ENCODE measurements at regions not wholly inside any gene's neighbourhood (a gene's known extent, or its start where the extent isn't known, plus 50 kb on each side); places are given as distances from the start of the nearest gene placed in this dataset.

- ChIA-PET CTCF (ENCODE audit: partially characterized antibody) (interaction anchor here (1.2 to 1.6 kb wide), 2 partner anchors 14 to 16 kb away, joined by 3 read pairs; no protein-coding TSS in a partner anchor), POLR2A (ENCODE audit: partially characterized antibody) (interaction anchor here (1.1 kb wide), 1 partner anchor 12 kb away, joined by 3 read pairs; no protein-coding TSS in a partner anchor)
- H4K8ac ChIP-seq (ENCODE audit: extremely low read depth, insufficient read depth, low read length) = no peak overlapping the region
- H3K36me3 ChIP-seq (ENCODE audit: control insufficient read depth in 2 of 4, insufficient read depth in 4 of 4, low read length in 3 of 4) = no peaks in the 10 kb centered on the region
- H3K9me3 ChIP-seq (ENCODE audit: insufficient read depth in 2 of 2, low read depth in 1 of 2, low read length in 1 of 2) = no peaks in the 10 kb centered on the region
- H3K9ac ChIP-seq (replicated peaks in 1 of 4; ENCODE audit: extremely low read depth in 1 of 4, low read depth in 3 of 4, low read length in 3 of 4) = peak overlapping the region in 1 of 4 experiments; percentile 34; a peak in 1 of 7 replicates
- no peak overlapping the region for H2AK5ac ChIP-seq (ENCODE audit: low read depth, low read length)
- H3K4me2 ChIP-seq (ENCODE audit: insufficient read depth in 1 of 2, low read depth in 2 of 2, low read length in 2 of 2) = no peak overlapping the region
- no peak overlapping the region for H2BK5ac ChIP-seq (ENCODE audit: low read depth, low read length)
- H2BK20ac ChIP-seq (ENCODE audit: low read length) = no peak overlapping the region
- H3K27ac ChIP-seq (ENCODE audit: low read depth, low read length) = no peak overlapping the region
- H2AFZ ChIP-seq (ENCODE audit: low read length) = no peak overlapping the region
- no peak overlapping the region for H4K5ac ChIP-seq (ENCODE audit: insufficient read length, low read depth, low read length)
- 90% methylated on average over 1 of the region's 1 CpG; no CpG with 5 or more reads in 1 of the 2 experiments for WGBS, 2 experiments (ENCODE audit: extremely low coverage in 1 of 2, insufficient coverage in 1 of 2, insufficient read length in 1 of 2, insufficient replicate concordance in 2 of 2, low coverage in 1 of 2, low lambda C conversion rate in 2 of 2, missing lambda C conversion rate in 1 of 2)
- H3K4ac ChIP-seq (replicated peaks; ENCODE audit: insufficient read length, low read depth, low read length) = no peak overlapping the region
- H3K14ac ChIP-seq (ENCODE audit: insufficient read length) = no peak overlapping the region
- DNase-seq (ENCODE audit: low read depth in 1 of 2, low spot score in 2 of 2) (no peak), FAIRE-seq (no peak)
- no peak overlapping the region for H3K23ac ChIP-seq (ENCODE audit: insufficient read length)
- no peak overlapping the region for H2BK12ac ChIP-seq (ENCODE audit: low read depth, low read length)
- H3K79me1 ChIP-seq (ENCODE audit: low read depth, low read length) = no peaks in the 10 kb centered on the region
- no peak overlapping the region for H3K18ac ChIP-seq (ENCODE audit: extremely low read depth, low read length)
- no peaks in the 10 kb centered on the region for H4K20me1 ChIP-seq (replicated peaks in 1 of 2; ENCODE audit: control insufficient read depth in 1 of 2, insufficient read depth in 2 of 2, low read length in 2 of 2)
- no peak overlapping the region for H2BK15ac ChIP-seq (ENCODE audit: low read length)
- H3K23me2 ChIP-seq (ENCODE audit: low read depth, low read length) = no peaks in the 10 kb centered on the region
- H3K56ac ChIP-seq (replicated peaks; ENCODE audit: insufficient read length, low read depth, low read length) = no peak overlapping the region
- no peaks in the 10 kb centered on the region for H3K79me2 ChIP-seq (ENCODE audit: control insufficient read depth in 1 of 2, insufficient read depth in 2 of 2, low read length in 2 of 2)
- no peak overlapping the region for H3K4me3 ChIP-seq (ENCODE audit: extremely low read depth in 1 of 4, insufficient read depth in 2 of 4, low read depth in 3 of 4, low read length in 4 of 4)
- H2BK120ac ChIP-seq (replicated peaks; ENCODE audit: low read depth, low read length) = no peak overlapping the region
- H3K4me1 ChIP-seq (replicated peaks in 1 of 4; ENCODE audit: control insufficient read depth in 3 of 4, insufficient read depth in 4 of 4, low read length in 3 of 4) = peaks cover 0 to 3% (median 0%) of the 10 kb centered on the region in 4 experiments; a peak in 2 of 7 replicates
- H4K91ac ChIP-seq (replicated peaks; ENCODE audit: insufficient read length, low read length) = no peak overlapping the region
- no peaks in the 10 kb centered on the region for H3K27me3 ChIP-seq (replicated peaks in 1 of 4; ENCODE audit: control insufficient read depth in 3 of 4, extremely low read depth in 1 of 4, insufficient read depth in 3 of 4, low read length in 3 of 4)
- no peak for TF ChIP-seq USF2 (IDR thresholded peaks at IDR 0.05; ENCODE audit: low read length)
- TF ChIP-seq TAF1 (IDR thresholded peaks at IDR 0.05; ENCODE audit: low read depth, low read length) = no peak
- TF ChIP-seq CREB1 (IDR thresholded peaks at IDR 0.05) = no peak
- TF ChIP-seq SRF (IDR thresholded peaks at IDR 0.05; ENCODE audit: low read depth, low read length) = no peak
- TF ChIP-seq GTF2F1 (IDR thresholded peaks at IDR 0.05; ENCODE audit: borderline replicate concordance, low read depth, low read length) = no peak
- TF ChIP-seq POU5F1 (IDR thresholded peaks at IDR 0.05; ENCODE audit: low read depth, low read length) = no peak
- no peak for TF ChIP-seq HDAC6 (IDR thresholded peaks at IDR 0.05; ENCODE audit: low read depth, low read length)
- no peak for TF ChIP-seq BACH1 (IDR thresholded peaks at IDR 0.05; ENCODE audit: low read length)
Measured at GRCh38 chr5:58326022-58326421, 133.9 kb downstream of the PLK2 start.

Data from H1 (cell line).